ENCODE measurements at regions not wholly inside any gene's neighbourhood (a gene's known extent, or its start where the extent isn't known, plus 50 kb on each side); places are given as distances from the start of the nearest gene placed in this dataset.

GRCh38 chr11:34732831-34733230 lies 111.9 kb downstream of the EHF start:
- H3K4me3 ChIP-seq (ENCODE audit: low read depth, low read length) = no peak overlapping the region
- TF ChIP-seq CTCF (IDR thresholded peaks at IDR 0.05; ENCODE audit: insufficient read depth, low read depth, low read length, missing control alignments) = no peak
- no peak for DNase-seq (ENCODE audit: low read depth)

GRCh38 chr11:34731603-34732002 lies 110.7 kb downstream of the EHF start:
- no peak overlapping the region for H3K4me3 ChIP-seq (ENCODE audit: low read depth, low read length)
- no peak for TF ChIP-seq CTCF (IDR thresholded peaks at IDR 0.05; ENCODE audit: insufficient read depth, low read depth, low read length, missing control alignments)
- DNase-seq (ENCODE audit: low read depth) = no peak

- TF ChIP-seq CTCF (IDR thresholded peaks at IDR 0.05; ENCODE audit: insufficient read depth, low read depth, low read length, missing control alignments) = no peak
- no peak for DNase-seq (ENCODE audit: low read depth)
- H3K4me3 ChIP-seq (ENCODE audit: low read depth, low read length) = no peak overlapping the region
Observed at GRCh38 chr11:34730544-34731295, 109.8 kb downstream of the EHF start.

- no peak overlapping the region for H3K4me3 ChIP-seq (ENCODE audit: low read depth, low read length)
- TF ChIP-seq CTCF (IDR thresholded peaks at IDR 0.05; ENCODE audit: insufficient read depth, low read depth, low read length, missing control alignments) = no peak
- no peak for DNase-seq (ENCODE audit: low read depth)
Observed at GRCh38 chr11:34728609-34729008, 107.7 kb downstream of the EHF start.

- no peak for DNase-seq (ENCODE audit: low read depth)
- no peak overlapping the region for H3K4me3 ChIP-seq (ENCODE audit: low read depth, low read length)
- no peak for TF ChIP-seq CTCF (IDR thresholded peaks at IDR 0.05; ENCODE audit: insufficient read depth, low read depth, low read length, missing control alignments)
Observed at GRCh38 chr11:34727228-34727737, 106.4 kb downstream of the EHF start.

GRCh38 chr11:34724973-34725372 lies 104.1 kb downstream of the EHF start:
- H3K4me3 ChIP-seq (ENCODE audit: low read depth, low read length) = no peak overlapping the region
- DNase-seq (ENCODE audit: low read depth) = no peak
- no peak for TF ChIP-seq CTCF (IDR thresholded peaks at IDR 0.05; ENCODE audit: insufficient read depth, low read depth, low read length, missing control alignments)

GRCh38 chr11:34721646-34722045 lies 100.8 kb downstream of the EHF start:
- no peak for TF ChIP-seq CTCF (IDR thresholded peaks at IDR 0.05; ENCODE audit: insufficient read depth, low read depth, low read length, missing control alignments)
- no peak for DNase-seq (ENCODE audit: low read depth)

More at GRCh38 chr11:34721646-34722045, 100.8 kb downstream of the EHF start:
- no peak overlapping the region for H3K4me3 ChIP-seq (ENCODE audit: low read depth, low read length)
